RWPE1 (cell line): ENCODE measurements at regions not wholly inside any gene's neighbourhood (a gene's known extent, or its start where the extent isn't known, plus 50 kb on each side); places are given as distances from the start of the nearest gene placed in this dataset.
A peak's percentile ranks its signal among the peaks of the same experiment; 100 is the strongest.

ENCODE experiments used
- CTCF ChIA-PET: fragments of 350-600 bp; sonication (Branson Sonifier 250); formaldehyde crosslinking; extraction: SDS; loops from one replicate; lab custom pipeline; 2021; lab: Yijun Ruan, JAX
- POLR2A ChIA-PET: fragments of 400-600 bp; formaldehyde crosslinking; extraction: SDS; loops from one replicate; lab custom pipeline; 2020; ENCODE audit warnings: antibody characterized with exemption; ENCODE audit not compliant: low non-redundant PET; lab: Yijun Ruan, JAX
- DNase-seq: peaks from one replicate; pipeline ENCODE4 v3.0.0; 2012; ENCODE audit warnings: low spot score
- H3K27ac ChIP-seq: fragments of 450-650 bp; 2 replicates; pipeline ENCODE4 v1.5.1; 2017
- TF ChIP-seq, protein P1 (sequence below): fragments of 450-650 bp; conservative IDR thresholded peaks from 2 replicates; pipeline ENCODE4 v1.5.1; 2017; ENCODE audit warnings: low read depth, mild to moderate bottlenecking

DNA sequence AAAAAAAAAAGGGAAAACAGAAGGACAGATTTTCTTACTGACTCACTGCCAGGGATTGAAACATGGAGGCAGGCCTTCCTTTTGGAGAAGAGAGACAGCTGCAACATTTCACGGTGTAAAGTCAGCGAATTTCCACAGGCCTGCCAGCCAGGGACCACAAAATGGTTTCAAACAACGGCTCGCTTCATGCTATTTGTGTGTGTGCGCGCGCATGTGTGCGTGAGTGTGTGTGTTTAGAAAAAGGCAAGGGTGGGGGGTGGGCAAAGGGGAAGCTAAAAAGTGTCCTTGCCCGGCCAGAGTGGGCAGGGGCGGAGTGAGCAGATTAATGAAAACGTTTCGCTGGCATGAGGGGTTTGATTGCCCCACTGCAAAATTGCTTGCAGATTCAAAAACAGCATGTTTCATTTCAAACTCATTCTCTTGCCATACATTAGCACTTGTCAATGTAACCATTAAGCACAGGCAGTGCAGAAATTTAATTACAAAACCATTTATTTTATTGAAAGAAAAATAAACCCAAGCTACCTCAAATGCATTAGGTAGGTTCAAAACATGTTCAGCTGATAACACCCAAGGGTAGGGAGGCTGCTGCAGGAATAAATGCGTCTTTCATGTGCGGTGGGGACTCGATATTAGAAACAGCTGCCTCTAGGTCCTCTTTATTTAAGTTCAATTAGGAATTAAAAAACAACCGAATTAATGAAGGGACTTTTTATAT, 182.1 kb upstream of the SIX2 start:
- TF ChIP-seq, protein P1, sequence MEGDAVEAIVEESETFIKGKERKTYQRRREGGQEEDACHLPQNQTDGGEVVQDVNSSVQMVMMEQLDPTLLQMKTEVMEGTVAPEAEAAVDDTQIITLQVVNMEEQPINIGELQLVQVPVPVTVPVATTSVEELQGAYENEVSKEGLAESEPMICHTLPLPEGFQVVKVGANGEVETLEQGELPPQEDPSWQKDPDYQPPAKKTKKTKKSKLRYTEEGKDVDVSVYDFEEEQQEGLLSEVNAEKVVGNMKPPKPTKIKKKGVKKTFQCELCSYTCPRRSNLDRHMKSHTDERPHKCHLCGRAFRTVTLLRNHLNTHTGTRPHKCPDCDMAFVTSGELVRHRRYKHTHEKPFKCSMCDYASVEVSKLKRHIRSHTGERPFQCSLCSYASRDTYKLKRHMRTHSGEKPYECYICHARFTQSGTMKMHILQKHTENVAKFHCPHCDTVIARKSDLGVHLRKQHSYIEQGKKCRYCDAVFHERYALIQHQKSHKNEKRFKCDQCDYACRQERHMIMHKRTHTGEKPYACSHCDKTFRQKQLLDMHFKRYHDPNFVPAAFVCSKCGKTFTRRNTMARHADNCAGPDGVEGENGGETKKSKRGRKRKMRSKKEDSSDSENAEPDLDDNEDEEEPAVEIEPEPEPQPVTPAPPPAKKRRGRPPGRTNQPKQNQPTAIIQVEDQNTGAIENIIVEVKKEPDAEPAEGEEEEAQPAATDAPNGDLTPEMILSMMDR, result no peak
- no peak overlapping the region for H3K27ac ChIP-seq
- DNase-seq, result no peak
- ChIA-PET CTCF (no interaction called here), POLR2A (no interaction called here)

DNA sequence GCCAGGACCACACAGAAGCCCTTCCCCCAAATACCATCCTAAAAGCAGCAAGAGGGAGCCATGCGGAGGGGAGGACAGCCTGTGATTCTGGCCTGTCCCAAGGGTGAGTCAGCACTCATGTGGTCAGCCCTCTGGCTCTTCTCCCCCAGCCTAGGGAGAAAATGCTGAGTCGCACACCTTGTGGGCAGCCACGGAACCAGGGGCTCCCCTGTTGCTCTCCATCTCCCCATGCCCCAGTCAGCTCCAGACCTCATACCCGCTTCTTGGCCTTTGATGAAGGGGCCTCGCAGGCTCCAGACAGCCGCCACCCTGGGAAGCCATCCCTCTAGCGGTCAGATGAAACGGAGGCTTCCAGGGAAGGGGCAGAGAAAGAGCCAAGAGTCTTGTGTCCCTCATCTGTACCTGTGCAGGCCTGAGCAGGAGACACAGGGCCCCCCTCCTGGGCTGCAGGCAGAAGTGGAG, 181.3 kb upstream of the SIX2 start:
- no peak overlapping the region for H3K27ac ChIP-seq
- ChIA-PET POLR2A (no interaction called here), CTCF (no interaction called here)
- TF ChIP-seq, protein P1, result no peak
- no peak for DNase-seq

DNA sequence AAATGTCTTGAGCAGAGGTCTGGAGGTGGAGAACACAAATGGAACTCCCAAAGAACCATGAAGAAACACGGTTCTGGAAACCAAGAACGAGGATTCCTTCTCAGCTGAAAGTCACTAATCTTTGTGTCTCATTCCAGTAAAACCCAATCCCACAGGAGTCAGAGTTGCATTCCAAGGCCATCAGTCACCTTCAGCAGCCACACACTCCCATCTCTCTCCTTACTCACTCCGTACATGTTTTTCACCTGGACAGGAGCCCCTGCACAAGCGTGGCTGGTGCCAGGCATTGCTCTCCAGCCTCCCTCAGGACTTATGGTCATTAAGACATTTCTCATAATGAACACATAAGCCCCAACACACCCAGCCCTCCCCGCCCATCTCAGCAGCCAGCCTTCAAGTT, 175.4 kb upstream of the SIX2 start:
- TF ChIP-seq, protein P1, result no peak
- peak; percentile 92 for DNase-seq
- POLR2A ChIA-PET, result no interaction called here
- CTCF ChIA-PET, result no interaction called here
- peak overlapping the region; percentile 86 for H3K27ac ChIP-seq

DNA sequence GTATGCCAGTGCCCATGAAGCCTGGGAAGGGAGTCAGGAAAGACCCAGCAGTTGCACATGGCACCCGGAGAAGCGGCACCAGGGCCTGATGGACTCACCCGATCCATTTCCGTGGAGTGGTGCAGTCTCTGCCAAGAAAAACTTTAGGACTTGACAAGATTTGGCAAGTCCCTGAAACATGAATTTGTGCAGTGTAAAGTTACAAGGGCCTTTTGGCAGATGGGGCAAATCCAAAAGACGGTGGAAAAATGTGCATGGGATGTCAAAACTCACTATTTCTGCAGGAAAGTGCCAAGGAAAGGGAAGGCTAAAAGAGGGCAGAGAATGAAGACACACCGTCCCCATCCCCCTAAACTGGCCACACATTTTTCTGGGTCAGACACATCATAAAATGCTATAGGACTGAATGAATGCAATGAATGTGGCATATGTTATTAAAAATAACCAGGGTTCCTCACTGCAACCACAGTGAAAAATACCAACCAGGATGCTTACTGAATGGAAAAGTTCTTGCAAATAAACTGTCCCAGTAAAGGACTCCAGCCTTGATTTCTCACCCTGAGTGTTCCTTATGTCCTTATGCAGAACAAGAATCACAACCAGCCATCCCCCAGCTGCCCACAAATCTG, 173.5 kb upstream of the SIX2 start:
- CTCF ChIA-PET, result no interaction called here
- TF ChIP-seq, protein P1, result no peak
- no peak for DNase-seq
- POLR2A ChIA-PET, result no interaction called here
- H3K27ac ChIP-seq, result peak overlapping the region; percentile 87

DNA sequence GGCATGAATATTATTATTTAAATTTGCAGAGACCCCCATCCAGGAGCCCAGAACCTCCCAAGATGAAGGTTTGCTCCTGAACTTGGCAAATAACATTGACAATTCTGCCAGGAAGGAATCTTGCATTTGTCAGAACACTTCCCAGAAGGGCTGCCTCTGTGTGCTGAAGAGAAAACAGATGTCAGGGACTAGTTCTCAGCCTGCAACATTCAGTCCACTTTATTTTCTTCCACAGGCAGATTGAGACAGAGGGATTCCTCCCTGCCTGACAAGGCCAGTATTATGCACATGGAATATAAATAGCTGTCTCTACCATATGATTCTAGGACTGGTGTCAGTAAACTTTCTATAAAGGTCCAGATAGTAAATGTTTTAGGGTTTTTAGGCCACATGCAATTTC, 171.5 kb upstream of the SIX2 start:
- TF ChIP-seq, protein P1, result no peak
- H3K27ac ChIP-seq, result no peak overlapping the region
- ChIA-PET POLR2A (no interaction called here), CTCF (no interaction called here)
- no peak for DNase-seq

DNA sequence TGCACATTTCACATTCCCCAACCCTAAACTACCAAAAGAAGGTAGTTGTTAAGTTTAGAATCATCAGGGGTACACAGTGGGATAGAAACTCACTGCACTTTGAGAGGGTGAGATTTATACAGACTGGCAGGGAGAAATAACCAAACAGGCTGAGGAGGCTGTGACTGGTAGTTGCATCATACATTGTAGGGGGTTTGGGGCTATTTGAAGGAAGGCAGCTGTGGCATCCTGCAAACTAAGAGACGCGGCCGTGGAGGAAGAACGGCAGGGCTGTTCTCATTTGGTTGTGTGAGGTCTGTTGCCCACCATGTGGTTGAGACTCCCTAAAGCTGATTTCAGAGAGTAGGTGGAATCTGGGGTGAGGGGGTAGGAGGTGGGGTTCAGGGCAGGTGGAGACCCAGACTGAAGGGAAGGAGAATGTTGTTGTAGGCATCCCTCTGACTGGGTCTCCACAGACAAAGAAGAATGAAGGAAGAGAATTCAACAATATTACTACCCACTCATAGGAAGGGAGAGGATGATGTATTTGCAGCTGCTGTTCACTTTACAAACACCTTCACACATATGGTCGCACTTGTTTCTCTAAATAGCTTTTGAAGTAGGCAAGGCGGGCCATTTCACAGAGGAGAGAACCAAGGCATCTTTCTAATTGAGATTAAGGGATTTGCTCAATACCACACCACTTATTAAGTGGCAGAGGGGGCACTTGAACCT, 170.9 kb upstream of the SIX2 start:
- ChIA-PET POLR2A (no interaction called here), CTCF (no interaction called here)
- TF ChIP-seq, protein P1, result no peak
- H3K27ac ChIP-seq, result peak overlapping the region; percentile 21
- DNase-seq, result no peak
